Adrenal gland (tissue), 9 donors: ENCODE measurements at regions not wholly inside any gene's neighbourhood (a gene's known extent, or its start where the extent isn't known, plus 50 kb on each side); places are given as distances from the start of the nearest gene placed in this dataset.

Experiments used
- DNase-seq, 7 donors: peaks; one replicate each; pipeline ENCODE4 v3.0.0-alpha.2; 2019 to 2020
- H3K27ac ChIP-seq, 5 donors: fragments of 200-600 bp; sonication (generic) in 4 of 5; 1 replicate in 3 of 5; 2 replicates in 2 of 5; pipeline versions ENCODE4 v1.5.1 to v1.8.0; 2016 to 2020; ENCODE audit warnings: mild to moderate bottlenecking in 1 of 5
- H3K27me3 ChIP-seq: fragments of 200-600 bp; 2 replicates; pipeline ENCODE4 v1.8.0; 2021
- H3K36me3 ChIP-seq, 2 donors: fragments of 200-600 bp; replicated peaks in 1 of 2; 1 replicate in 1 of 2; 2 replicates in 1 of 2; pipeline versions ENCODE4 v1.5.1 to v1.8.0; 2018 to 2022
- H3K4me1 ChIP-seq, 2 donors: fragments of 200-600 bp; replicated peaks in 1 of 2; 1 replicate in 1 of 2; 2 replicates in 1 of 2; pipeline versions ENCODE4 v1.5.1 to v1.8.0; 2018 to 2021
- H3K4me3 ChIP-seq, 4 donors: fragments of 200-600 bp; sonication (generic) in 3 of 4; one replicate each; pipeline ENCODE4 v1.5.1; 2016 to 2018
- H3K9me3 ChIP-seq, 3 donors: fragments of 200-600 bp; sonication (generic) in 1 of 3; replicated peaks in 1 of 3; 1 replicate in 2 of 3; 2 replicates in 1 of 3; pipeline versions ENCODE4 v1.5.1 to v1.8.0; 2016 to 2021
- POLR2A ChIP-seq, 2 donors: fragments of 450-650 bp; IDR thresholded peaks; one replicate each; pipeline ENCODE4 v1.6.1; 2017; ENCODE audit warnings: antibody characterized with exemption in 2 of 2, mild to moderate bottlenecking in 2 of 2, moderate library complexity in 1 of 2
- WGBS, 4 donors: extraction: QIAGEN DNeasy Blood & Tissue Kit in 2 of 4; methylation state at CpG; one replicate each; pipeline versions ENCODE4 v1.1.5 to v1.1.7; 2013 to 2017; 5-methylcytosine and 5-hydroxymethylcytosine counted together
- intact Hi-C, 2 donors: fragments of 100-400 bp; cut with DNase I; formaldehyde crosslinking; loops; one replicate each; pipeline versions ENCODE4 v1.14.1 to v1.15.0; 2022 to 2023
- TF ChIP-seq, protein P1 (sequence below), 6 experiments: fragments of 450-650 bp in 4 of 6; fragments of 200-600 bp in 2 of 6; sonication (generic) in 1 of 6; IDR thresholded peaks; 1 replicate in 5 of 6; 2 replicates in 1 of 6; pipeline versions ENCODE4 v1.5.1 to v1.8.0; 2016 to 2021; ENCODE audit warnings: antibody characterized with exemption in 6 of 6, mild to moderate bottlenecking in 2 of 6, moderate library complexity in 1 of 6
- donor health status: healthy with polysubstance abuse.
- donor health status: Bipolar disorder and iron deficiency.
- donor health status: DM: yes; HTN: yes; CAD: no.
- donor health status: DM: no; HTN: no; CAD: no.
- donor health status: DM: no; HTN: no; CAD: no.

GRCh38 chr5:4845221-4845620 is 294.9 kb upstream of the ADAMTS16 start:
- TF ChIP-seq POLR2A (IDR thresholded peaks at IDR 0.05) = no peak
- TF ChIP-seq, protein P1, sequence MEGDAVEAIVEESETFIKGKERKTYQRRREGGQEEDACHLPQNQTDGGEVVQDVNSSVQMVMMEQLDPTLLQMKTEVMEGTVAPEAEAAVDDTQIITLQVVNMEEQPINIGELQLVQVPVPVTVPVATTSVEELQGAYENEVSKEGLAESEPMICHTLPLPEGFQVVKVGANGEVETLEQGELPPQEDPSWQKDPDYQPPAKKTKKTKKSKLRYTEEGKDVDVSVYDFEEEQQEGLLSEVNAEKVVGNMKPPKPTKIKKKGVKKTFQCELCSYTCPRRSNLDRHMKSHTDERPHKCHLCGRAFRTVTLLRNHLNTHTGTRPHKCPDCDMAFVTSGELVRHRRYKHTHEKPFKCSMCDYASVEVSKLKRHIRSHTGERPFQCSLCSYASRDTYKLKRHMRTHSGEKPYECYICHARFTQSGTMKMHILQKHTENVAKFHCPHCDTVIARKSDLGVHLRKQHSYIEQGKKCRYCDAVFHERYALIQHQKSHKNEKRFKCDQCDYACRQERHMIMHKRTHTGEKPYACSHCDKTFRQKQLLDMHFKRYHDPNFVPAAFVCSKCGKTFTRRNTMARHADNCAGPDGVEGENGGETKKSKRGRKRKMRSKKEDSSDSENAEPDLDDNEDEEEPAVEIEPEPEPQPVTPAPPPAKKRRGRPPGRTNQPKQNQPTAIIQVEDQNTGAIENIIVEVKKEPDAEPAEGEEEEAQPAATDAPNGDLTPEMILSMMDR (IDR thresholded peaks at IDR 0.05) = no peak
- 81 to 87% (median 85%) methylated on average over 3 of the region's 3 CpGs for WGBS, 4 donors
- intact Hi-C loops = no loop called here

DNA sequence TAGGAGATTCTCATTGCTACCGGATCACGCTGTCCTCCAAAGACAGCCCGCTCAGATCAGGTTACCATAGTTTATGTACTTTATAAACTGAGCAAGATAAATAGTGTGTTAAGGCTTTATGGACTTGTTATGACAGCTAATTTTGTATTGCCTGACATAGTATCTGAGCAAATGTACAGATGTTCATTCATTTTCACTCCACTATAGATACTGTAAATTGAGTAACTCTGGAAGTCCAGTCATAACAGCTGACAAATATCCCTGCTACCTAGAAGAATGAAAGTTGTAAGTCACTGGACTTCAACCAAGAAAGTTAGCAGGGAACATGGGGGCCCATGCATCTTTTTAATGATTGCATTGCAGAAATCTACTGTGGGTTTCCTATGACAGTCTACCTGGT is 292.4 kb upstream of the ADAMTS16 start:
- no peaks in the 10 kb centered on the region for H3K27me3 ChIP-seq
- 85 to 91% (median 89%) methylated on average over 3 of the region's 3 CpGs for WGBS, 4 donors
- intact Hi-C loops = no loop called here

More at GRCh38 chr5:4845221-4845620, 294.9 kb upstream of the ADAMTS16 start:
- Histone ChIP-seq H3K27me3 (no peaks in the 10 kb centered on the region), H3K27ac (no peak overlapping the region), H3K4me3 (no peak overlapping the region), H3K4me1 (no peaks in the 10 kb centered on the region), H3K36me3 (no peaks in the 10 kb centered on the region), H3K9me3 (no peaks in the 10 kb centered on the region)
- no peak for DNase-seq

GRCh38 chr5:4855036-4855435 is 285.1 kb upstream of the ADAMTS16 start:
- no peaks in the 10 kb centered on the region for H3K36me3 ChIP-seq
- no peaks in the 10 kb centered on the region for H3K9me3 ChIP-seq
- TF ChIP-seq POLR2A (IDR thresholded peaks at IDR 0.05) = no peak
- TF ChIP-seq, protein P1 (IDR thresholded peaks at IDR 0.05) = no peak
- no peak overlapping the region for H3K27ac ChIP-seq
- 20 to 36% (median 26%) methylated on average over 5 of the region's 5 CpGs for WGBS, 4 donors
- H3K27me3 ChIP-seq = no peaks in the 10 kb centered on the region
- intact Hi-C loops = no loop called here
- DNase-seq = no peak
- H3K4me1 ChIP-seq = no peaks in the 10 kb centered on the region
- H3K4me3 ChIP-seq = no peak overlapping the region

More for the DNA sequence above, 292.4 kb upstream of the ADAMTS16 start:
- H3K27ac ChIP-seq = no peak overlapping the region
- H3K4me1 ChIP-seq = no peaks in the 10 kb centered on the region
- no peak overlapping the region for H3K4me3 ChIP-seq
- no peaks in the 10 kb centered on the region for H3K9me3 ChIP-seq
- no peak for DNase-seq
- H3K36me3 ChIP-seq = no peaks in the 10 kb centered on the region
- no peak for TF ChIP-seq POLR2A (IDR thresholded peaks at IDR 0.05)
- TF ChIP-seq, protein P1 (IDR thresholded peaks at IDR 0.05) = no peak

DNA sequence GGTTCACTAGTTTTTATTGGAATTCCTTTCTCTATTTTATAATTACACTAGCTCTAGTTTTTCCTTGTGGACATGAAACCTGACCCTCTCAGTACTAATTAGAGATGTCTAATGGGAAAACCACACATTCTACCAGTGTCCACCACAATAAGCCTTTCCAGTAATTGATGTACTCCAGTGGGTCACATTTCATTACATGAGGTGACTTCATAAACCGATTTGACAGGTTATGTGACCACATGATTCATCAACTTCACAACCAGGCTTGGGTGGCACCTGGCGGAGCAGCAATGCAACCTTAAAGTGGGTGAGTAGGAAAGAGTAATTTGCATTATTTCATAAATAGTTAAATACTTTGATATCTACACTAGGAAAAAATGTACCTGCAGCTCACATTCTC is 284.2 kb upstream of the ADAMTS16 start:
- TF ChIP-seq, protein P1 (IDR thresholded peaks at IDR 0.05) = no peak
- no peak for TF ChIP-seq POLR2A (IDR thresholded peaks at IDR 0.05)
- Histone ChIP-seq H3K9me3 (no peaks in the 10 kb centered on the region), H3K27ac (no peak overlapping the region), H3K27me3 (no peaks in the 10 kb centered on the region), H3K4me3 (no peak overlapping the region), H3K36me3 (no peaks in the 10 kb centered on the region), H3K4me1 (no peaks in the 10 kb centered on the region)
- intact Hi-C loops = no loop called here
- DNase-seq = no peak
- WGBS, 4 donors = 79 to 96% (median 86%) methylated on average over 2 of the region's 2 CpGs
